HL-60 (cell line): ENCODE measurements at regions not wholly inside any gene's neighbourhood (a gene's known extent, or its start where the extent isn't known, plus 50 kb on each side); places are given as distances from the start of the nearest gene placed in this dataset.

Experiments used
- DNase-seq, 2 experiments: peaks; one replicate each; pipeline ENCODE4 v3.0.0-alpha.2; 2010 to 2020; ENCODE audit warnings: low read depth in 1 of 2, low spot score in 1 of 2
- H3K27ac ChIP-seq: fragments of 250-450 bp; sonication (Bioruptor Pico); replicated peaks from 2 replicates; pipeline ENCODE4 v1.5.1; 2020; ENCODE audit warnings: mild to moderate bottlenecking, moderate library complexity
- H3K27me3 ChIP-seq: fragments of 250-450 bp; sonication (Bioruptor Pico); 2 replicates; pipeline ENCODE4 v1.5.1; 2021; ENCODE audit warnings: mild to moderate bottlenecking, moderate library complexity; ENCODE audit not compliant: insufficient read depth, poor library complexity, severe bottlenecking
- H3K4me3 ChIP-seq: replicated peaks from 2 replicates; pipeline ENCODE4 v1.5.1; 2011; ENCODE audit warnings: mild to moderate bottlenecking, control low read depth, low read length; ENCODE audit not compliant: insufficient read depth
- CTCF ChIP-seq: IDR thresholded peaks from one replicate; pipeline ENCODE4 v1.5.1; 2011; ENCODE audit warnings: low read length, control low read depth, inconsistent platforms; ENCODE audit not compliant: insufficient read depth
- GABPA ChIP-seq: IDR thresholded peaks from 2 replicates; pipeline ENCODE4 v1.6.1; 2012; ENCODE audit warnings: low read depth
- POLR2AphosphoS5 ChIP-seq: IDR thresholded peaks from 2 replicates; pipeline ENCODE4 v1.6.1; 2012; ENCODE audit warnings: low read depth
- REST ChIP-seq: IDR thresholded peaks from 2 replicates; pipeline ENCODE4 v1.6.1; 2012; ENCODE audit warnings: low read depth; ENCODE audit not compliant: insufficient replicate concordance
- SPI1 ChIP-seq: IDR thresholded peaks from 2 replicates; pipeline ENCODE4 v1.6.1; 2012; ENCODE audit warnings: low read depth, mild to moderate bottlenecking, borderline replicate concordance

- no peak for DNase-seq
- no peak for TF ChIP-seq SPI1
- TF ChIP-seq GABPA = no peak
- no peak for TF ChIP-seq REST
- TF ChIP-seq CTCF = no peak
- no peak for TF ChIP-seq POLR2AphosphoS5
- no peak overlapping the region for H3K4me3 ChIP-seq
- no peak overlapping the region for H3K27ac ChIP-seq
- H3K27me3 ChIP-seq = no peaks in the 10 kb centered on the region
Observed at GRCh38 chr2:217396586-217396985, 536.7 kb upstream of the TNP1 start.

- Histone ChIP-seq H3K4me3 (no peak overlapping the region), H3K27me3 (no peaks in the 10 kb centered on the region), H3K27ac (no peak overlapping the region)
- TF ChIP-seq REST (no peak), CTCF (no peak)
- DNase-seq = no peak
Observed at GRCh38 chr2:217396165-217396564, 536.3 kb upstream of the TNP1 start.

GRCh38 chr2:217394510-217395351, 534.9 kb upstream of the TNP1 start:
- no peak overlapping the region for H3K27ac ChIP-seq
- no peak for TF ChIP-seq REST
- TF ChIP-seq GABPA = no peak
- no peak for TF ChIP-seq POLR2AphosphoS5
- TF ChIP-seq SPI1 = no peak
- no peak for TF ChIP-seq CTCF
- no peak for DNase-seq

More at GRCh38 chr2:217394510-217395351, 534.9 kb upstream of the TNP1 start:
- Histone ChIP-seq H3K4me3 (no peak overlapping the region), H3K27me3 (no peaks in the 10 kb centered on the region)
